ENCODE measurements at regions not wholly inside any gene's neighbourhood (a gene's known extent, or its start where the extent isn't known, plus 50 kb on each side); places are given as distances from the start of the nearest gene placed in this dataset.
"Not testable (repeated sequence)": the region's sequence is repeated elsewhere in the genome, so short reads cannot be mapped to it uniquely, and the experiment has no call there.

DNA sequence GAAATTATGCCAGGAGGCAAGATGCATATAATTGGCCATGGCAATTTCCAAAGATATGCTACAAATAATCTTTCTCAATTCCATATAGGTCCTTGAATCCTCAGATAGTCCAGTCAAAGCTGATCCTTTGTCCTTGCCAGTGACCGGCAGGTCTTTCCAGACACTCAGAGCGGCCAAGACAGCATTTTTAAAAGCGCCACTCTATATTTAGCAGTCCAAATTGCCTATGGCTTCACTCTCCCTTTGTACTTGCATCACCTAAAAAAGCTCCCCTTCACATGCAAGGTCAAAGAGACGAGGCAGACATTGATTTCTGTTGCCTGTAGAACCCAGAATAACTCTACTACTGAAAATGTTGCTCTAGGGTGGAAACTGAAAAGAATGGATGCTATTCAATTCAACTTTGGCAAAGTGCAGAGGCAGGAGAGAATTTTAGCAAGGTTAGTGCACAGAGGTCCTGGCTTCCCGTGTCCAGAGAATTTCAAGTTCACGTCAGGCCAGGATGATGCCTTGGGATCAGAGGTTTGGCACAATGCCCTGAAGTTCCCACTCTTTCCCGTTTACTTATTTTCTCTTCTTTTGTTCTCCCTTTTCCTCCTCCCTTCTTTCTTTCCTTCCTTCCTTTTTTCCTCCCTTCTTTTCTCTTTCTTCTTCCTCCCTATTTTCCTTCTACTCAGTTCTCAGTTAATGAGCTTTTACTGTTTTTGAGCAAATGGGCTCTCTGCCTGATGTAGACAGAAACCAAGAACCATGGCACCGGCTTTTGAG lies 108.5 kb downstream of the KCNK1 start:
- TF ChIP-seq, protein P1, sequence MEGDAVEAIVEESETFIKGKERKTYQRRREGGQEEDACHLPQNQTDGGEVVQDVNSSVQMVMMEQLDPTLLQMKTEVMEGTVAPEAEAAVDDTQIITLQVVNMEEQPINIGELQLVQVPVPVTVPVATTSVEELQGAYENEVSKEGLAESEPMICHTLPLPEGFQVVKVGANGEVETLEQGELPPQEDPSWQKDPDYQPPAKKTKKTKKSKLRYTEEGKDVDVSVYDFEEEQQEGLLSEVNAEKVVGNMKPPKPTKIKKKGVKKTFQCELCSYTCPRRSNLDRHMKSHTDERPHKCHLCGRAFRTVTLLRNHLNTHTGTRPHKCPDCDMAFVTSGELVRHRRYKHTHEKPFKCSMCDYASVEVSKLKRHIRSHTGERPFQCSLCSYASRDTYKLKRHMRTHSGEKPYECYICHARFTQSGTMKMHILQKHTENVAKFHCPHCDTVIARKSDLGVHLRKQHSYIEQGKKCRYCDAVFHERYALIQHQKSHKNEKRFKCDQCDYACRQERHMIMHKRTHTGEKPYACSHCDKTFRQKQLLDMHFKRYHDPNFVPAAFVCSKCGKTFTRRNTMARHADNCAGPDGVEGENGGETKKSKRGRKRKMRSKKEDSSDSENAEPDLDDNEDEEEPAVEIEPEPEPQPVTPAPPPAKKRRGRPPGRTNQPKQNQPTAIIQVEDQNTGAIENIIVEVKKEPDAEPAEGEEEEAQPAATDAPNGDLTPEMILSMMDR (IDR thresholded peaks at IDR 0.05) = no peak
- TF ChIP-seq ZFX (IDR thresholded peaks at IDR 0.05; ENCODE audit: borderline replicate concordance) = no peak
- no peak overlapping the region for H3K27ac ChIP-seq

- H3K27ac ChIP-seq = no peak overlapping the region
- no peak for TF ChIP-seq ZFX (IDR thresholded peaks at IDR 0.05; ENCODE audit: borderline replicate concordance)
- TF ChIP-seq, protein P1 (IDR thresholded peaks at IDR 0.05) = no peak
These were observed 109.5 kb downstream of the KCNK1 start for GRCh38 chr1:233723387-233723786.

DNA sequence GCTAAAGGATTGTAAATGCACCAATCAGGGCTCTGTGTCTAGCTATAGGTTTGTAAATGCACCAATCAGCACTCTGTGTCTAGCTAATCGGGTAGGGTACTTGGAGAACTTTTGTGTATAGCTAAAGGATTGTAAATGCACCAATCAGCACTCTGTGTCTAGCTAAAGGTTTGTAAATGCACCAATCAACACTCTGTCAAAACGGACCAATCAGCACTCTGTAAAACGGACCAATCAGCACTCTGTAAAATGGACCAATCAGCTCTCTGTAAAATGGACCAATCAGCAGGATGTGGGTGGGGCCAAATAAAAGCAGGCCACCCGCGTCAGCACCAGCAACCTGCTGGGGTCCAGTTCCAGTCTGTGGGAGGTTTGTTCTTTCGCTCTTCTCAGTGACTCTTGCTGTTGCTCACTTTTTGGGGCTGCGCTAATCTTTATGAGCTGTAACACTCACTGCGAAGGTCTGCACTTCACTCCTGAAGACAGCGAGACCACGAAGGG lies 110.3 kb downstream of the KCNK1 start:
- not testable (repeated sequence) for H3K27ac ChIP-seq

GRCh38 chr1:233725423-233725822 lies 111.5 kb downstream of the KCNK1 start:
- no peak overlapping the region for H3K27ac ChIP-seq
- TF ChIP-seq, protein P1 (IDR thresholded peaks at IDR 0.05) = peak; percentile 20; the same call in 1 of the 2 replicates
- TF ChIP-seq ZFX (IDR thresholded peaks at IDR 0.05; ENCODE audit: borderline replicate concordance) = no peak

DNA sequence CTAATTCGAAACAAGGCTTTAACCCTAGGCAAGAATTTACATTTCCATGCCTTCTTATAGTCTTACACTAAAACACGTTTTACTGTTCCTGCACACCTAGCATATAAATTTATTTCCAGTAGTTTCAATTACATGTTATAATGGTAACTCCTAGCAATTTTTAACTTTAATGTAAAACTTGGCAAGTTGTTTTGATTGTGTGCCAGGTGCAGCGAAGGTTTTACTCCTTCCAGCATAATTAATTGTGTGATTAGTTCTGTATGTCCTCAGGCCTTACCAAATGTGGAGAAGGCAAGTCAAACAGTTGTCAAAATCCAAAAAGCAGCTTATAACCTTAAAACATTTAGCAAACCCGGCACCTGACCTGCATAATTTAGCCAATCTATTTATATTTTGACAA lies 114.8 kb downstream of the KCNK1 start:
- no peak overlapping the region for H3K27ac ChIP-seq
- TF ChIP-seq, protein P1 (IDR thresholded peaks at IDR 0.05) = no peak
- TF ChIP-seq ZFX (IDR thresholded peaks at IDR 0.05; ENCODE audit: borderline replicate concordance) = no peak

DNA sequence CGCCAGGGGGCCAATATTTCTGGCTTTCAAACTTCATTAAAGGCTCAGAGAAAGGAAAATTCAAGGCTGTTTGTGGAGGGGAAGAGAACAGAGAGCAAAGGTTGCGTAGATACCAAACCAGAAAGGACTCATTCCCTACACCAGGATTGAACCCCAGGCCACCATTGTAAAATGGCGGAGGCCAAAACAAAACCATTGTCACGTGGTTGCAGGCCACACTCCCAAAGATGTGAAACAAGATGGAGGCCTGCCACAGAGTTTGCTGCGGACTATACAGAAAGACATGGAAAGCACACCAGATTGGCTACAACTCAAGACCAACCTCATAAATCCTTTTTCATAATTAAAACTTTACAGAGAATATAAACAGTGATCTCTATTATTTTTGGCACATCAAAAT lies 116.5 kb downstream of the KCNK1 start:
- TF ChIP-seq, protein P1 (IDR thresholded peaks at IDR 0.05) = no peak
- TF ChIP-seq ZFX (IDR thresholded peaks at IDR 0.05; ENCODE audit: borderline replicate concordance) = no peak
- H3K27ac ChIP-seq = no peak overlapping the region

DNA sequence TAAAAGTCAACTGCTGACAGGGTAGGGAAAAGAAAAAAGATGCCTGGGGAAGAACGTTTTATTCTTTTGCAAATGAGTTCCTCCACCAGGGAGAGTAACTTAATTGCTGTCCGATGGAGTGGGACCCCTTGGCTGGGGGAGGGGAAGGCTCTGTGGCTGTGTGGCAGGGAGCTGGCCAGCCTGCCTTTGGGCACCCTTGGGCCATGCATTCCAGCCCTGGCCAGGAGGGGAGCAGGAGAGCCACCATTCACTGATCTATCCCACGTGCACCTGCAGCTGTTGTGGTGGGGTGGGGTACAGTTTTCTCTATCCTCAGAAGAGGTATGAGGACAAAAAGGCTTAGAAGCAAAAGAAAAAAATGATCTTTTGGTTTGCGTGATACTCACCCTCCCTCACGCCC lies 116.9 kb downstream of the KCNK1 start:
- TF ChIP-seq, protein P1 (IDR thresholded peaks at IDR 0.05) = peak; percentile 56
- TF ChIP-seq ZFX (IDR thresholded peaks at IDR 0.05; ENCODE audit: borderline replicate concordance) = no peak
- H3K27ac ChIP-seq = no peak overlapping the region

Data from 22Rv1 (cell line).